ENCODE measurements at regions not wholly inside any gene's neighbourhood (a gene's known extent, or its start where the extent isn't known, plus 50 kb on each side); places are given as distances from the start of the nearest gene placed in this dataset.
"Not testable (repeated sequence)": the region's sequence is repeated elsewhere in the genome, so short reads cannot be mapped to it uniquely, and the experiment has no call there.

GRCh38 chr15:62853114-62853840 is 189.3 kb upstream of the TPM1 start:
- DNase-seq: no peak

- DNase-seq: no peak
Observed at GRCh38 chr15:62853841-62854225, 188.7 kb upstream of the TPM1 start.

- no peak for DNase-seq
Observed at GRCh38 chr15:62854420-62855084, 188.0 kb upstream of the TPM1 start.

- no peak for DNase-seq
Observed at GRCh38 chr15:62855085-62855476, 187.5 kb upstream of the TPM1 start.

GRCh38 chr15:62856466-62857246 is 185.9 kb upstream of the TPM1 start:
- no peak for DNase-seq

- peak; percentile 68 for DNase-seq
Observed at GRCh38 chr15:62857411-62857853, 185.1 kb upstream of the TPM1 start.

GRCh38 chr15:62858343-62858742 is 184.2 kb upstream of the TPM1 start:
- DNase-seq: no peak

- DNase-seq: no peak
Observed at GRCh38 chr15:62862717-62863116, 179.8 kb upstream of the TPM1 start.

GRCh38 chr15:62866366-62866765 is 176.2 kb upstream of the TPM1 start:
- DNase-seq: no peak

- DNase-seq: no peak
Observed at GRCh38 chr15:62867844-62868243, 174.7 kb upstream of the TPM1 start.

- DNase-seq: no peak
Observed at GRCh38 chr15:62868507-62868906, 174.0 kb upstream of the TPM1 start.

GRCh38 chr15:62869116-62869515 is 173.4 kb upstream of the TPM1 start:
- DNase-seq: no peak

- DNase-seq: no peak
Observed at GRCh38 chr15:62870216-62870615, 172.3 kb upstream of the TPM1 start.

- not testable (repeated sequence) for DNase-seq
Observed at GRCh38 chr15:62870701-62871100, 171.8 kb upstream of the TPM1 start.

GRCh38 chr15:62873203-62873602 is 169.3 kb upstream of the TPM1 start:
- DNase-seq: no peak

- DNase-seq: no peak
Observed at GRCh38 chr15:62874064-62874463, 168.5 kb upstream of the TPM1 start.

- no peak for DNase-seq
Observed at GRCh38 chr15:62874959-62875625, 167.5 kb upstream of the TPM1 start.

GRCh38 chr15:62875626-62876021 is 166.9 kb upstream of the TPM1 start:
- DNase-seq: no peak

GRCh38 chr15:62877276-62877857 is 165.2 kb upstream of the TPM1 start:
- DNase-seq: no peak

- no peak for DNase-seq
Observed at GRCh38 chr15:62878070-62878469, 164.5 kb upstream of the TPM1 start.

- DNase-seq: no peak
Observed at GRCh38 chr15:62879770-62880169, 162.8 kb upstream of the TPM1 start.

- no peak for DNase-seq
Observed at GRCh38 chr15:62880278-62880677, 162.3 kb upstream of the TPM1 start.

- DNase-seq: no peak
Observed at GRCh38 chr15:62881056-62881455, 161.5 kb upstream of the TPM1 start.

All from activated CD4-positive, alpha-beta T cell treated with anti-CD3 and anti-CD28 coated beads, Interleukin-2, Interleukin-6, amounts not matched to agents 100 ng/mL and 50 ng/mL, durations not matched to agents 16 hours and 8 hours (primary cell).